ENCODE measurements at regions not wholly inside any gene's neighbourhood (a gene's known extent, or its start where the extent isn't known, plus 50 kb on each side); places are given as distances from the start of the nearest gene placed in this dataset.

- no peaks in the 10 kb centered on the region for H3K27me3 ChIP-seq
- DNase-seq, result no peak
- TF ChIP-seq POLR2A (IDR thresholded peaks at IDR 0.05), result no peak
- TF ChIP-seq, protein P1, sequence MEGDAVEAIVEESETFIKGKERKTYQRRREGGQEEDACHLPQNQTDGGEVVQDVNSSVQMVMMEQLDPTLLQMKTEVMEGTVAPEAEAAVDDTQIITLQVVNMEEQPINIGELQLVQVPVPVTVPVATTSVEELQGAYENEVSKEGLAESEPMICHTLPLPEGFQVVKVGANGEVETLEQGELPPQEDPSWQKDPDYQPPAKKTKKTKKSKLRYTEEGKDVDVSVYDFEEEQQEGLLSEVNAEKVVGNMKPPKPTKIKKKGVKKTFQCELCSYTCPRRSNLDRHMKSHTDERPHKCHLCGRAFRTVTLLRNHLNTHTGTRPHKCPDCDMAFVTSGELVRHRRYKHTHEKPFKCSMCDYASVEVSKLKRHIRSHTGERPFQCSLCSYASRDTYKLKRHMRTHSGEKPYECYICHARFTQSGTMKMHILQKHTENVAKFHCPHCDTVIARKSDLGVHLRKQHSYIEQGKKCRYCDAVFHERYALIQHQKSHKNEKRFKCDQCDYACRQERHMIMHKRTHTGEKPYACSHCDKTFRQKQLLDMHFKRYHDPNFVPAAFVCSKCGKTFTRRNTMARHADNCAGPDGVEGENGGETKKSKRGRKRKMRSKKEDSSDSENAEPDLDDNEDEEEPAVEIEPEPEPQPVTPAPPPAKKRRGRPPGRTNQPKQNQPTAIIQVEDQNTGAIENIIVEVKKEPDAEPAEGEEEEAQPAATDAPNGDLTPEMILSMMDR (IDR thresholded peaks at IDR 0.05), result no peak
- WGBS, 4 donors, result 84 to 90% (median 87%) methylated on average over 6 of the region's 6 CpGs
- H3K36me3 ChIP-seq (replicated peaks in 1 of 2), result no peaks in the 10 kb centered on the region
- H3K9me3 ChIP-seq (replicated peaks in 1 of 3), result no peaks in the 10 kb centered on the region
- no peaks in the 10 kb centered on the region for H3K4me1 ChIP-seq (replicated peaks in 1 of 2)
- intact Hi-C loops (cut with DNase I), result no loop called here
- H3K27ac ChIP-seq, result no peak overlapping the region
- H3K4me3 ChIP-seq, result no peak overlapping the region
Observed at GRCh38 chr3:181464033-181464694, 247.6 kb upstream of the SOX2 start.

DNA sequence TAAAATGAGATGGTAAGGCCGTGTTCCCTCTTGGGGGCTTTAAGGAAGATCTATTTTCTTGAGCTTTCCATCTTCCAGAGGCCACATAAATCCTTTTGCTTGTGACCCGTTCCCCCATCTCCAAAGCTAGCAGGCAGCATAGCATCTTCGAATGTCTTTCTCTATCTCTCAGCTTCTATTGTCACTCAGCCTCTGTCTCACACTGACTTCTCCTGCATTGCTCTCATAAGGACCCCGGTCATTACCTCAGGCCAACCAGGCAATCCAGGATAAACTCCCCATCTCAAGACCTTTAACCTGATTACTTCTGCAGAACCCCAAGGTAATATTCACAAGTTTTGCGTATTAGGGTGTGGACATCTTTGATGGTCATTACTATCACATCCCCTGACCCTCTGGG is 250.3 kb upstream of the SOX2 start:
- TF ChIP-seq, protein P1 (IDR thresholded peaks at IDR 0.05), result no peak
- no peak for TF ChIP-seq POLR2A (IDR thresholded peaks at IDR 0.05)
- Histone ChIP-seq H3K9me3 (replicated peaks in 1 of 3) (no peaks in the 10 kb centered on the region), H3K36me3 (replicated peaks in 1 of 2) (no peaks in the 10 kb centered on the region), H3K4me1 (replicated peaks in 1 of 2) (no peaks in the 10 kb centered on the region), H3K27me3 (no peaks in the 10 kb centered on the region), H3K27ac (no peak overlapping the region), H3K4me3 (no peak overlapping the region)
- intact Hi-C loops (cut with DNase I), result no loop called here
- no peak for DNase-seq
- 68 to 91% (median 85%) methylated on average over 5 of the region's 5 CpGs for WGBS, 4 donors

- DNase-seq, result no peak
- WGBS, 4 donors, result 89 to 92% (median 92%) methylated on average over 2 of the region's 2 CpGs
- H3K36me3 ChIP-seq (replicated peaks in 1 of 2), result no peaks in the 10 kb centered on the region
- no peak for TF ChIP-seq POLR2A (IDR thresholded peaks at IDR 0.05)
- TF ChIP-seq, protein P1 (IDR thresholded peaks at IDR 0.05), result no peak
- no peak overlapping the region for H3K4me3 ChIP-seq
- H3K27me3 ChIP-seq, result no peaks in the 10 kb centered on the region
- intact Hi-C loops (cut with DNase I), result no loop called here
- H3K9me3 ChIP-seq (replicated peaks in 1 of 3), result no peaks in the 10 kb centered on the region
- H3K27ac ChIP-seq, result no peak overlapping the region
- H3K4me1 ChIP-seq (replicated peaks in 1 of 2), result no peaks in the 10 kb centered on the region
Observed at GRCh38 chr3:181459516-181459915, 252.2 kb upstream of the SOX2 start.

DNA sequence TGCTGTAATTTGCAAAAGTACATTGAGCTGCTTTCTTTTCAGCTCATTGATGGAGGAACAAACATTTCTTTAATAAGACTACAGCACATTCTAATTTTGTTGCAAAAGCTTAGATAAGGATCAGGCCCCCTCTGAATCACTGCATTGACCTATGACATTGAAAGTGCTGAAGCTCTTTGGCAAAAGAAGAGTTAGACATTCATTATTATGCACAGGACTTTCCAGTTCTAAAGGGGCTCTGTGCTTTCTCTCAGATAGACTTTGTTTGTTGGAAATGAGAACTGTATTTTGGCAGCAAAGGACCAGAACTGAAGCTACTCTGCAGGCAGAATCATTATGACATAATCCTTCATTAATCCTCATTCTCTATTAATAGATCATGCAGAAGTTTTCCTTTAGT is 252.9 kb upstream of the SOX2 start:
- H3K9me3 ChIP-seq (replicated peaks in 1 of 3), result no peaks in the 10 kb centered on the region
- intact Hi-C loops (cut with DNase I), result no loop called here
- H3K4me1 ChIP-seq (replicated peaks in 1 of 2), result no peaks in the 10 kb centered on the region
- TF ChIP-seq, protein P1 (IDR thresholded peaks at IDR 0.05), result no peak
- no peak for TF ChIP-seq POLR2A (IDR thresholded peaks at IDR 0.05)
- H3K27me3 ChIP-seq, result no peaks in the 10 kb centered on the region
- no peaks in the 10 kb centered on the region for H3K36me3 ChIP-seq (replicated peaks in 1 of 2)
- H3K4me3 ChIP-seq, result no peak overlapping the region
- H3K27ac ChIP-seq, result no peak overlapping the region
- peak in 1 of 7 donors; percentile 18 for DNase-seq

All from adrenal gland (tissue), 9 donors.